HEK293T (cell line): ENCODE measurements at regions not wholly inside any gene's neighbourhood (a gene's known extent, or its start where the extent isn't known, plus 50 kb on each side); places are given as distances from the start of the nearest gene placed in this dataset.
A peak's percentile ranks its signal among the peaks of the same experiment; 100 is the strongest.

Source experiments
- CTCF ChIA-PET: fragments of 350-600 bp; formaldehyde crosslinking; extraction: SDS; loops from one replicate; lab custom pipeline; 2021; ENCODE audit warnings: antibody characterized with exemption, inconsistent platforms; lab: Yijun Ruan, JAX
- POLR2A ChIA-PET: fragments of 350-600 bp; formaldehyde crosslinking; extraction: SDS; loops from one replicate; lab custom pipeline; 2020; ENCODE audit warnings: antibody characterized with exemption, inconsistent platforms; lab: Yijun Ruan, JAX
- DNase-seq: peaks from one replicate; pipeline ENCODE4 v3.0.0; 2012; ENCODE audit warnings: mixed read lengths; ENCODE audit errors: extremely low spot score
- ARNT ChIP-seq: fragments of 450-650 bp; IDR thresholded peaks from 2 replicates; pipeline ENCODE4 v1.6.1; 2017; ENCODE audit warnings: mild to moderate bottlenecking
- BHLHE40 ChIP-seq: fragments of 450-650 bp; IDR thresholded peaks from 2 replicates; pipeline ENCODE4 v1.6.1; 2016; ENCODE audit warnings: mild to moderate bottlenecking, moderate library complexity, borderline replicate concordance
- CTBP1 ChIP-seq: fragments of 450-650 bp; IDR thresholded peaks from 2 replicates; pipeline ENCODE4 v1.6.1; 2016; ENCODE audit warnings: borderline replicate concordance
- ELF4 ChIP-seq: fragments of 450-650 bp; IDR thresholded peaks from 2 replicates; pipeline ENCODE4 v1.6.1; 2017; ENCODE audit warnings: antibody characterized with exemption
- FOXA1 ChIP-seq: fragments of 450-650 bp; IDR thresholded peaks from 2 replicates; pipeline ENCODE4 v1.6.1; 2016; ENCODE audit warnings: mild to moderate bottlenecking
- FOXK2 ChIP-seq: fragments of 450-650 bp; IDR thresholded peaks from 2 replicates; pipeline ENCODE4 v1.6.1; 2016; ENCODE audit warnings: mild to moderate bottlenecking
- FOXM1 ChIP-seq: fragments of 450-650 bp; IDR thresholded peaks from 2 replicates; pipeline ENCODE4 v1.6.1; 2017; ENCODE audit warnings: mild to moderate bottlenecking, borderline replicate concordance
- HDGF ChIP-seq: fragments of 450-650 bp; IDR thresholded peaks from 2 replicates; pipeline ENCODE4 v1.6.1; 2017; ENCODE audit warnings: antibody characterized with exemption, borderline replicate concordance
- L3MBTL2 ChIP-seq: fragments of 450-650 bp; conservative IDR thresholded peaks from 2 replicates; pipeline ENCODE4 v1.6.1; 2016; ENCODE audit warnings: mild to moderate bottlenecking
- LEF1 ChIP-seq: fragments of 450-650 bp; IDR thresholded peaks from 2 replicates; pipeline ENCODE4 v1.6.1; 2017; ENCODE audit warnings: mild to moderate bottlenecking, borderline replicate concordance
- NFRKB ChIP-seq: fragments of 450-650 bp; IDR thresholded peaks from 2 replicates; pipeline ENCODE4 v1.6.1; 2016; ENCODE audit warnings: mild to moderate bottlenecking, moderate library complexity
- SP1 ChIP-seq: fragments of 450-650 bp; IDR thresholded peaks from 2 replicates; pipeline ENCODE4 v1.6.1; 2017
- SUZ12 ChIP-seq: fragments of 450-650 bp; IDR thresholded peaks from 2 replicates; pipeline ENCODE4 v1.6.1; 2016; ENCODE audit warnings: mild to moderate bottlenecking
- TARDBP ChIP-seq: fragments of 450-650 bp; IDR thresholded peaks from 2 replicates; pipeline ENCODE4 v1.6.1; 2016
- ZNF384 ChIP-seq: fragments of 450-650 bp; IDR thresholded peaks from 2 replicates; pipeline ENCODE4 v1.6.1; 2016
- TF ChIP-seq, protein P1 (sequence below): fragments of 450-650 bp; IDR thresholded peaks from 2 replicates; pipeline ENCODE4 v1.6.1; 2016

DNA sequence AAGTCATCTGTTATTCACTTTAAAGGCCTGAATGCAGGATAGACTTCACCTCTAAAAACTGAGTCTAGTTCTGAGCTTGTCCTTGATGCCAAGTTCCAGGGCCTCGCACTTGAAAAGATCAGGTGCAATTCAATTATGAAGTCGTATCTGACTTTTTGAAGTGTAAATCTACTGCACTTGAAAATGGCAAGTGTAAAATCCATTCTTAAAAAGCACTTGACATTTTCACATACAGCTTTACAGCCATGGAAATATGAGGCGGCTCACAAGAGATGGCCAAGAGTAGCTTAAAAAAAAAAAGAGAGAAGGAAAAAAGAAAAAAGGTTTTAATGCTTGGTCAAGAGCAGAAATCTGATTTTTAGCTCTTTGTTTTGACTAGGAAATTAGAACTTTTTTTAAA is 172.5 kb downstream of the GXYLT1 start:
- ChIA-PET CTCF (no interaction called here), POLR2A (no interaction called here)
- no peak for DNase-seq
- TF ChIP-seq NFRKB = no peak
- no peak for TF ChIP-seq FOXK2
- TF ChIP-seq L3MBTL2 = no peak
- TF ChIP-seq FOXA1 = no peak
- TF ChIP-seq SUZ12 = no peak
- TF ChIP-seq LEF1 = no peak

DNA sequence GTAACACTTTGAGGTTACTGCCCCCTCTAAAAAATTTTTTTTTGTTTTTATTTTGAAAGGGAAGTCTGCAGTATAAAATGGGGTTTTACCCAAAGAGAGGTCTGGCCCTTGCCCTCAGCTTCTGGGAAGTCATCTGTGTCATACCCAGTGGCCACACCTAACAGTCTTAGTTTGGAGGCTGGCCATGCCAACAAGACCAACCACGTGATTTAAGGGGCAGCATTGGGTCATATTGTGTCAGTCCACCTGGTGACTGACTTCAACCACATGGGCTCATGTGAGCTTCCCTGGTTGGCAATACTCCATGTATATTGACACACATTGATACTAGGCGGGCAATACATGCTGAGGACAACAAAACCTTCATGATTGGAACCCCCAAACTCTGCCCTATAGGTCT is 173.9 kb downstream of the GXYLT1 start:
- POLR2A ChIA-PET = no interaction called here
- no peak for DNase-seq
- TF ChIP-seq ELF4 (no peak), FOXK2 (no peak), BHLHE40 (no peak), ZNF384 (no peak), L3MBTL2 (no peak), CTBP1 (no peak), NFRKB (no peak)
- TF ChIP-seq, protein P1, sequence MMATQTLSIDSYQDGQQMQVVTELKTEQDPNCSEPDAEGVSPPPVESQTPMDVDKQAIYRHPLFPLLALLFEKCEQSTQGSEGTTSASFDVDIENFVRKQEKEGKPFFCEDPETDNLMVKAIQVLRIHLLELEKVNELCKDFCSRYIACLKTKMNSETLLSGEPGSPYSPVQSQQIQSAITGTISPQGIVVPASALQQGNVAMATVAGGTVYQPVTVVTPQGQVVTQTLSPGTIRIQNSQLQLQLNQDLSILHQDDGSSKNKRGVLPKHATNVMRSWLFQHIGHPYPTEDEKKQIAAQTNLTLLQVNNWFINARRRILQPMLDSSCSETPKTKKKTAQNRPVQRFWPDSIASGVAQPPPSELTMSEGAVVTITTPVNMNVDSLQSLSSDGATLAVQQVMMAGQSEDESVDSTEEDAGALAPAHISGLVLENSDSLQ = no peak

DNA sequence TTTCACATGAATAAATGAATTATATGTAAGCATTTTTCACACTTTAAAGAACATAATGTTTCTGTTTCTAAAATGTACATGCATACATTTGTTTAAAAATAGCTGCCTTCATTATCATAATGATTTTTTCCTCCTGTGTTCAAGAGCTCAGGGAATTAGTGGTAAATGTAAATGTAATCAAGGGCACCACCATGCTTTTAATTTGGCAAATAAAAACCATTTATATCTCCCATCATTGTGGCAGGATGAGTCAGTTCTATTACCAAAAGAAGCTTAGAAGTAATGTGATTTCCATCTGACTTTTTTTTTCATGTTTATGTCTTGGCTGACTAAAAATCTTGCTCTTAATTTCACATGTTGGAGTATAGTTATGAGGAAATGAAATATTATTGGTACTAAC is 176.1 kb downstream of the GXYLT1 start:
- CTCF ChIA-PET = no interaction called here
- no peak for DNase-seq
- POLR2A ChIA-PET = interaction anchor here (1.8 kb wide), 1 partner anchor 15 kb away, joined by 3 read pairs; no protein-coding TSS in a partner anchor
- no peak for TF ChIP-seq NFRKB
- TF ChIP-seq FOXA1 = no peak
- no peak for TF ChIP-seq CTBP1
- TF ChIP-seq TARDBP = no peak
- TF ChIP-seq ARNT = no peak
- TF ChIP-seq ZNF384 = no peak
- TF ChIP-seq ELF4 = no peak
- no peak for TF ChIP-seq FOXK2
- TF ChIP-seq, protein P1 = no peak
- TF ChIP-seq FOXM1 = no peak
- no peak for TF ChIP-seq HDGF
- no peak for TF ChIP-seq SP1
- TF ChIP-seq L3MBTL2 = no peak
- no peak for TF ChIP-seq LEF1
- no peak for TF ChIP-seq BHLHE40
- no peak for TF ChIP-seq SUZ12

More for the DNA sequence above, 173.9 kb downstream of the GXYLT1 start:
- CTCF ChIA-PET = no interaction called here

DNA sequence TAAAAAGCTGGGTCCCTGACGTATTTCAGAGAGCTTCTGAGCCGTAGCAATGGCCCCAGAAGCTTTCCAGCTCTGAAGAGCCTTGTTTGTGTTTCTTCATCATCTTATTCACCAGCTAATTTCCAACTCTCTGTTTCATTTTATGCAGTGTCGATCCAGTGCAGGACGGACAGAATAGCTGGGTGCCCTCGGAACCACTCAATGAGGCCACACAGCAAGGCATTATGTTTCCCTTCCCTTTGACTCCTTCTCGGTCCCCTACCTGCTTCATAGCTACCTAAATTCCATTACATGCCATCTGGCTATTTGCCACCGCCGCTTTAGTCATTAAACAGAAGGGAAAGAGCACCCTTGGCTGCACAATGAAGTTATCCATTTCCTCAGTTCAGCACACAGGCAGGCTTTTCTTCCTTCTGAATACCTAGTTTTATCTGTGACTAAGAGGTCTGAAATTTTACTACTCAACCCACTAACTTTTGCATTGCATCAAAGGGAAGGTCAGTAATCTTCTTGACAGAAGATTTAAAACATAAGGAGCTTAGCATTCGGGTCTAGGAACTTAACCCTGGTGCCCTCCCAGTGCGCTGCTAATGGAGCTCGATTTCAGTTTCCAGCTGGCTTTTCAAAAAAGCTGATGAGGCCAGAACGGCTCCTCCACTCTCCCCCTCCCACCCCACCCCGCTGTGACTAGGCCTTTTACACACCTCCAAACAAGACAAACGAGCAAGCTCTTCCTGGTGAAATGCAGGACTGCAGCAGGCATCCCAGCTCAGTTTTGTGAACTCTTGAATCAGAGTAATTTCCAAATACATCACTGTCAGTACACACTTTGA is 176.8 kb downstream of the GXYLT1 start:
- ChIA-PET CTCF (no interaction called here), POLR2A (interaction anchor here (1.8 kb wide), 1 partner anchor 16 kb away, joined by 3 read pairs; no protein-coding TSS in a partner anchor)
- TF ChIP-seq, protein P1 = peak; percentile 59
- no peak for TF ChIP-seq ZNF384

DNA sequence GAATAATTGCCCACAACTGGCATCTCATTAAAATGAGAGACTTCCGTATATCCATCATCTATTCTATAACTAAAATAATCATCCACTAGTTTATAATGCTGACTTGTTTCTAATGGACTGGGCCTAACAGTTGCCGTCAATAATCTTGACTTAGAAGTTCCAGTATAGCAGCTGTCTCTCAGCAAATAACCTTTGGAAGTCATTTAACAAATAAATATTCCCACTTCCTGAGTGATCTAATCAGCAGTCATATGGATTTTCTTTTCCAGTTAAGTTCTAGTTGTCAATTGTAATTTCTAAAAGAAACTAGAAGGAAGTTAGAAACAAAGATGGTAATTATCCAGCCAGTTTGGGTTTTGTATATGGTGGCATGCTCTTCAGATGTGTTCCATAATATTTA is 177.8 kb downstream of the GXYLT1 start:
- ChIA-PET CTCF (no interaction called here), POLR2A (no interaction called here)
- DNase-seq = no peak
- no peak for TF ChIP-seq FOXK2
- no peak for TF ChIP-seq ARNT
- TF ChIP-seq SP1 = no peak
- no peak for TF ChIP-seq FOXM1
- TF ChIP-seq, protein P1 = no peak
- no peak for TF ChIP-seq FOXA1
- TF ChIP-seq HDGF = no peak
- TF ChIP-seq BHLHE40 = no peak
- TF ChIP-seq NFRKB = no peak
- no peak for TF ChIP-seq ELF4
- no peak for TF ChIP-seq ZNF384
- TF ChIP-seq L3MBTL2 = no peak

More for the DNA sequence above, 176.8 kb downstream of the GXYLT1 start:
- DNase-seq = peak; percentile 60

DNA sequence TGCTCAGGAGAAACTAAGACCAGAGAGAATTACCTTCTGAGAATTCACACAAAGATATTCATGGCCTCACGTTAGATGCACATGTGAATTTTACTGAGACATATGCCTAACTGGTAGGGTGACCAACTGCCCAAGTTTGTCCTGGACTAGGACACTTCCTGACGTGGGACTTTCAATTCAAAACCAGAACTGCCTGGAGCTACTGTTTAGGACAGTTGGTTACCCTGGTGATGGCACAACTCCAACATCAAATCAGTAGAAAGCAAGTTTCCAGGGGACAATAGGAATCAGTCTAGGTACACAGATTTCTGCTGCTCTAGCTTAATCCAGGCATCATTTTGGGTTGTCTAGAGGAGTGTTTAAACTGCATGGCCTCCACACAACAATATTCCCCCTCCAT is 178.7 kb downstream of the GXYLT1 start:
- TF ChIP-seq LEF1 (no peak), HDGF (no peak), ARNT (no peak), ZNF384 (no peak), NFRKB (no peak), L3MBTL2 (no peak), CTBP1 (no peak), FOXM1 (no peak), FOXK2 (no peak), TARDBP (no peak), SP1 (no peak), SUZ12 (no peak), ELF4 (no peak), FOXA1 (no peak), BHLHE40 (no peak)
- TF ChIP-seq, protein P1 = no peak
- no peak for DNase-seq
- ChIA-PET POLR2A (no interaction called here), CTCF (no interaction called here)
